Epithelial cell of esophagus (primary cell): ENCODE measurements at regions not wholly inside any gene's neighbourhood (a gene's known extent, or its start where the extent isn't known, plus 50 kb on each side); places are given as distances from the start of the nearest gene placed in this dataset.

Experiments
- DNase-seq: peaks from one replicate; pipeline ENCODE4 v3.0.0; 2010; ENCODE audit warnings: low read depth
- H3K4me3 ChIP-seq: 2 replicates; pipeline ENCODE4 v1.5.1; 2011; ENCODE audit warnings: mild to moderate bottlenecking, low read length, control low read depth
- TF ChIP-seq, protein P1 (sequence below): IDR thresholded peaks from 2 replicates; pipeline ENCODE4 v1.5.1; 2011; ENCODE audit warnings: low read depth, mild to moderate bottlenecking, low read length, control low read depth, inconsistent platforms; ENCODE audit not compliant: insufficient read depth; ENCODE audit errors: missing control alignments

DNA sequence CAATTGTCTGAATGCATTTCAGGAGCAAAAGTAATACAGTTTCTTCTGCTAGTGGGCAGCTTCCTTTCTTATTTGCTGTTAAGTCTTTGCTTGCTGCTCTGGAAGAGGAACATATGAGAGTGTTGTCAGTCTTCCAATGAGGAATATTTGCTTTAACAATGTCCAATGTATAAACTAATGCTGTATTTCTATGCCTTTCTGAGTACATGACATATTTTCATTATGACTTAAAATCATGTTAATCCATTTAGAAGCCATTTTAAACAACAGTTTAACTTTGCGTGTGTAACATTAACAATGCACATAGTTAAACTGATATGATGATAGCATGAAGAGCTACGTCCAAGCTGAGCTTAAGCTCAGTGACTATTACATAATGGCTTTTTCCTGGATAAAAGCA, 933.4 kb upstream of the GHITM start:
- DNase-seq, result no peak
- TF ChIP-seq, protein P1, sequence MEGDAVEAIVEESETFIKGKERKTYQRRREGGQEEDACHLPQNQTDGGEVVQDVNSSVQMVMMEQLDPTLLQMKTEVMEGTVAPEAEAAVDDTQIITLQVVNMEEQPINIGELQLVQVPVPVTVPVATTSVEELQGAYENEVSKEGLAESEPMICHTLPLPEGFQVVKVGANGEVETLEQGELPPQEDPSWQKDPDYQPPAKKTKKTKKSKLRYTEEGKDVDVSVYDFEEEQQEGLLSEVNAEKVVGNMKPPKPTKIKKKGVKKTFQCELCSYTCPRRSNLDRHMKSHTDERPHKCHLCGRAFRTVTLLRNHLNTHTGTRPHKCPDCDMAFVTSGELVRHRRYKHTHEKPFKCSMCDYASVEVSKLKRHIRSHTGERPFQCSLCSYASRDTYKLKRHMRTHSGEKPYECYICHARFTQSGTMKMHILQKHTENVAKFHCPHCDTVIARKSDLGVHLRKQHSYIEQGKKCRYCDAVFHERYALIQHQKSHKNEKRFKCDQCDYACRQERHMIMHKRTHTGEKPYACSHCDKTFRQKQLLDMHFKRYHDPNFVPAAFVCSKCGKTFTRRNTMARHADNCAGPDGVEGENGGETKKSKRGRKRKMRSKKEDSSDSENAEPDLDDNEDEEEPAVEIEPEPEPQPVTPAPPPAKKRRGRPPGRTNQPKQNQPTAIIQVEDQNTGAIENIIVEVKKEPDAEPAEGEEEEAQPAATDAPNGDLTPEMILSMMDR, result no peak
- H3K4me3 ChIP-seq, result no peak overlapping the region

- no peak overlapping the region for H3K4me3 ChIP-seq
- DNase-seq, result peak; percentile 41
- TF ChIP-seq, protein P1, result no peak
These were observed 926.5 kb upstream of the GHITM start for GRCh38 chr10:83212632-83213334.

- TF ChIP-seq, protein P1, result no peak
- H3K4me3 ChIP-seq, result no peak overlapping the region
- DNase-seq, result no peak
These were observed 925.2 kb upstream of the GHITM start for GRCh38 chr10:83214136-83214535.

DNA sequence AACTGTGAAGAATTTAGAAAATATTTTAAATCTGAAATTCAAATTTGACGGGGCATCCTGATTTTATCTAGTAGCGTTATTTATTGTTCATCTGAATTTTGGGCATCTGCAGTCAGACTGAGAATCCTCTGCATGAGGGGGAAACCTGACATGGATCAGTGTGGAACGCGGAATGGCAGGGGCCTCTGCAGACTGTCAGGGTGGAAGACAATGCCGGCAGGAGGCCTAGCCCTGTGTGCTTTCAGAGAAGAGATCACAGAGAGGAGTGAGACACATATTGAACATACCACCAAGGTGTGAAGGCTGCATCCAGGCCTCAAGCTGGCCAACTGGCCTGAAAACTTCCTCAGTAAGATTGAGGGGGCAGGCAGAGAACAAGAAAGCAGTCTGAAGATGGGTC, 921.1 kb upstream of the GHITM start:
- TF ChIP-seq, protein P1, result no peak

DNA sequence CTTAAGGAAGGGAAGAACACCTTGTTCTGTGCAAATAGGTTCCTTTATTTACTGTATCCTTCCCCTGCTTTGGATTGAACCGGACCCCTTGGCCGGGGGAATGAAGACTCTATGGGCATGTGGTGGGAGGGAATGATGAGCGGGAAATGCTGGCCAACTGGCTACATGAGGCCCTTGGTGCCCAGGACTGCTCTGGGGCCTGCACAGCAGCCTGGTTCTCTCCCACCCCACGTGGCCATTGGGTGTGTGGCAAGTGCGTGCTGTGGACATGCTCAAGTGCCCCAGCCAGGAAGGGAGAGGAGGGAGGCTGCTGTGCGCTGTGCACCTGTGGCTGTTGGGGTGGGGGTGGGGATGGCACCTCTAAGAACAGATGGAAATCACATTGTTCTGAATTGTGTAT, 917.0 kb upstream of the GHITM start:
- no peak overlapping the region for H3K4me3 ChIP-seq
- TF ChIP-seq, protein P1, result no peak
- DNase-seq, result no peak

More for the DNA sequence above, 921.1 kb upstream of the GHITM start:
- no peak overlapping the region for H3K4me3 ChIP-seq
- DNase-seq, result no peak

- TF ChIP-seq, protein P1, result no peak
- H3K4me3 ChIP-seq, result no peak overlapping the region
- no peak for DNase-seq
These were observed 916.2 kb upstream of the GHITM start for GRCh38 chr10:83222832-83223742.
